ENCODE measurements at regions not wholly inside any gene's neighbourhood (a gene's known extent, or its start where the extent isn't known, plus 50 kb on each side); places are given as distances from the start of the nearest gene placed in this dataset.

- no peak for TF ChIP-seq CTCF (IDR thresholded peaks at IDR 0.05)
- TF ChIP-seq POLR2AphosphoS5 (IDR thresholded peaks at IDR 0.05) = no peak
These were observed 691.6 kb upstream of the CELF2 start for GRCh38 chr10:10326116-10326515.
